Breast epithelium (tissue), 4 donors: ENCODE measurements at regions not wholly inside any gene's neighbourhood (a gene's known extent, or its start where the extent isn't known, plus 50 kb on each side); places are given as distances from the start of the nearest gene placed in this dataset.
"Not testable (repeated sequence)": the region's sequence is repeated elsewhere in the genome, so short reads cannot be mapped to it uniquely, and the experiment has no call there.

Experiments
- DNase-seq, 2 donors: peaks; one replicate each; pipeline ENCODE4 v3.0.0-alpha.2; 2019; ENCODE audit warnings: low spot score in 2 of 2
- H3K27ac ChIP-seq, 2 donors: fragments of 200-600 bp; sonication (generic) in 1 of 2; one replicate each; pipeline ENCODE4 v1.5.1; 2016 to 2019; ENCODE audit warnings: mild to moderate bottlenecking in 1 of 2
- H3K27me3 ChIP-seq, 2 donors: fragments of 200-600 bp; sonication (generic) in 1 of 2; one replicate each; pipeline versions ENCODE4 v1.5.1 to v1.6.0; 2017 to 2019; ENCODE audit warnings: control low read depth in 1 of 2, mild to moderate bottlenecking in 1 of 2
- H3K36me3 ChIP-seq: fragments of 200-600 bp; one replicate; pipeline ENCODE4 v1.5.1; 2019
- H3K4me1 ChIP-seq, 2 donors: fragments of 200-600 bp; sonication (generic); one replicate each; pipeline ENCODE4 v1.5.1; 2016 to 2019; ENCODE audit warnings: control low read depth in 1 of 2
- H3K4me3 ChIP-seq, 3 donors: fragments of 200-600 bp; sonication (generic); 1 replicate in 2 of 3; 2 replicates in 1 of 3; pipeline ENCODE4 v1.5.1; 2016 to 2019; ENCODE audit warnings: mild to moderate bottlenecking in 3 of 3, moderate library complexity in 2 of 3
- H3K9me3 ChIP-seq, 2 donors: fragments of 200-600 bp; sonication (generic) in 1 of 2; one replicate each; pipeline ENCODE4 v1.5.1; 2016 to 2019; ENCODE audit warnings: control low read depth in 1 of 2
- POLR2A ChIP-seq: fragments of 450-650 bp; IDR thresholded peaks from one replicate; pipeline ENCODE4 v1.6.1; 2016; ENCODE audit warnings: antibody characterized with exemption, mild to moderate bottlenecking, moderate library complexity
- POLR2AphosphoS5 ChIP-seq, 3 donors: sonication (generic); formaldehyde crosslinking; IDR thresholded peaks; one replicate each; pipeline ENCODE4 v1.6.1; 2017; ENCODE audit warnings: antibody characterized with exemption in 3 of 3
- intact Hi-C: fragments of 100-400 bp; cut with DNase I; formaldehyde crosslinking; loops from one replicate; pipeline ENCODE4 v1.15.1; 2023; ENCODE audit warnings: low total_unique reads
- TF ChIP-seq, protein P1 (sequence below), 3 donors: fragments of 450-650 bp; IDR thresholded peaks; one replicate each; pipeline ENCODE4 v1.5.1; 2016 to 2017; ENCODE audit warnings: antibody characterized with exemption in 3 of 3, mild to moderate bottlenecking in 3 of 3, moderate library complexity in 3 of 3

DNA sequence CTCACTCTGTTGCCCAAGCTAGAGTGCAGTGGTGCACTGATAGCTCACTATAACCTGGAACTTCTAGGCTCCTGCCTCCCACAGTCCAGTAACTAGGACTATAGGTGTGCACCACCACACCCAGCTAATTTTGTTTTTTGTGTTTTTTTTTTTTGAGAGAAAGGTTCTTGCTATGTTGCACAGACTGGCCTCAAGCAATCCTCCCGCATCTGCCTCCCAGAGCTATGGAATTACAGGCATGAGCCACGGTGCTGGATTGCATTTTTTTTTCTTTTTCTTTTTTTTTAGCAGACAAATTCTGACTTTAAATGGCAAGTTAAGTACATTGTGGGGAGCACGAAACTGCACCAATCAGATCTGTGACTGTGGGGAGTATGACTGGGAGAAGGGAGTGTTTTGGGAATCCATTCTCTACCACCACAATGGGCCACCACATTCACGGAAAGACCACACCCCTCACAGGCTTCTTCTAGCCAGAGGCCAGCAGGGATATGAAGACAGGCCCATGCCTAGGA is 58.1 kb upstream of the MSMB start:
- Histone ChIP-seq H3K4me1 (no peaks in the 10 kb centered on the region), H3K27me3 (no peaks in the 10 kb centered on the region), H3K9me3 (no peaks in the 10 kb centered on the region), H3K4me3 (no peak overlapping the region), H3K36me3 (no peaks in the 10 kb centered on the region), H3K27ac (no peak overlapping the region)
- no peak for DNase-seq
- intact Hi-C loops = no loop called here
- TF ChIP-seq POLR2AphosphoS5 (IDR thresholded peaks at IDR 0.05) (no peak), POLR2A (no peak)
- TF ChIP-seq, protein P1, sequence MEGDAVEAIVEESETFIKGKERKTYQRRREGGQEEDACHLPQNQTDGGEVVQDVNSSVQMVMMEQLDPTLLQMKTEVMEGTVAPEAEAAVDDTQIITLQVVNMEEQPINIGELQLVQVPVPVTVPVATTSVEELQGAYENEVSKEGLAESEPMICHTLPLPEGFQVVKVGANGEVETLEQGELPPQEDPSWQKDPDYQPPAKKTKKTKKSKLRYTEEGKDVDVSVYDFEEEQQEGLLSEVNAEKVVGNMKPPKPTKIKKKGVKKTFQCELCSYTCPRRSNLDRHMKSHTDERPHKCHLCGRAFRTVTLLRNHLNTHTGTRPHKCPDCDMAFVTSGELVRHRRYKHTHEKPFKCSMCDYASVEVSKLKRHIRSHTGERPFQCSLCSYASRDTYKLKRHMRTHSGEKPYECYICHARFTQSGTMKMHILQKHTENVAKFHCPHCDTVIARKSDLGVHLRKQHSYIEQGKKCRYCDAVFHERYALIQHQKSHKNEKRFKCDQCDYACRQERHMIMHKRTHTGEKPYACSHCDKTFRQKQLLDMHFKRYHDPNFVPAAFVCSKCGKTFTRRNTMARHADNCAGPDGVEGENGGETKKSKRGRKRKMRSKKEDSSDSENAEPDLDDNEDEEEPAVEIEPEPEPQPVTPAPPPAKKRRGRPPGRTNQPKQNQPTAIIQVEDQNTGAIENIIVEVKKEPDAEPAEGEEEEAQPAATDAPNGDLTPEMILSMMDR (IDR thresholded peaks at IDR 0.05) = no peak

DNA sequence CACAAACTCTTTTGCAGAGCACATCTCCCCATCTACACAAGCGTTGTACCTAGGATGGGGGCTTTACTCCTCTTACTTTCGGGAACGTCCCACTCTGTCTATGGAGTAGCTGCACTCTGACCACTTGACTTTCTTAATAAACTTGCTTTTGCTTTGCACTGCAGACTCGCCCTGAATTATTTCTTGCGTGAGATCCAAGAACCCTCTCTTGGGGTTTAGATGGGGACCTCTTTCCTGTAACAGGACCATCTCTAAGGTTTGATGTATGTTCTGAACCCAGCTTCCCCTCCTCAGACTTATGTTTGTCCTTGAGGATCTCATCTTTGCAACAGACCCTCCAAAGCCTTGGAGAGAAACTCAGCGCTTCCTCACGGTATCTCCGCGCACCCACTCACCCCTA is 59.3 kb upstream of the MSMB start:
- DNase-seq, intact Hi-C loops, H3K27ac ChIP-seq: not testable (repeated sequence)

DNA sequence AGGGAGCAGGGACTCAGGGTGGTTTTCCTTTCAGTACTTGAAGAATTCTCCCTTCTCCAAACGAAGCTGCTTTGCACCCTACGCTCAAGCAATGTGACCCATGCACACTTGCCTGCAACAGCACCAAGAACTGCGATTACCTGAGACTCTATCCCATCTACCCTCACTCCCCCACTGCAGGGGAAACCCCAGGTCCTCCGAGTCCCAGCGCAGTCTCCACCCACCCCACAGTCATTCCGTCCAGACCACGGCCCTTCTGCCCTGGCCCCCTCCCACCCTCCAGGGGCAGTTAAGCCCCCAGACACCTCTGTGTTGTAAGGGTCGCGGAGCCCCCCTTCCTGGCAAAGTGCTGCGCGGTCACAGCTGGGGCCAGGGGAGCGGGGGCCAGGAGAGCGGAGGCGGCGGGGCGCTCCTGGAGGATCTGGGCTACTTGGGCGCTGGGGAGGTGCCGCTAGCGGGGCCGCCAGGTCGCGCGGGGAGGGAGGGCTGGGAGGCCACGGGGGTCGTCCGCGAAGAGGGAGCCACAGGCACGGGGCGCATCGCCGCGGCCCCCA is 59.9 kb upstream of the MSMB start:
- H3K9me3 ChIP-seq, H3K27me3 ChIP-seq, H3K4me1 ChIP-seq, H3K36me3 ChIP-seq, H3K27ac ChIP-seq, intact Hi-C loops: not testable (repeated sequence)
- peak overlapping the region; percentile 47 to 64 (median 51) for H3K4me3 ChIP-seq
- peak in 1 of 2 donors; percentile 46 for DNase-seq

More for the DNA sequence above, 59.3 kb upstream of the MSMB start:
- H3K4me3 ChIP-seq = peak overlapping the region in 1 of 3 donors; percentile 64
- not testable (repeated sequence) for H3K36me3 ChIP-seq, H3K27me3 ChIP-seq, H3K9me3 ChIP-seq, H3K4me1 ChIP-seq

- no peak overlapping the region for H3K27ac ChIP-seq
- DNase-seq = no peak
- H3K9me3 ChIP-seq = no peaks in the 10 kb centered on the region
- no peaks in the 10 kb centered on the region for H3K36me3 ChIP-seq
- no peak for TF ChIP-seq POLR2A
- TF ChIP-seq, protein P1 (IDR thresholded peaks at IDR 0.05) = peak in 1 of 3 donors; percentile 9
- intact Hi-C loops = no loop called here
- no peaks in the 10 kb centered on the region for H3K4me1 ChIP-seq
- H3K4me3 ChIP-seq = peak overlapping the region; percentile 47 to 64 (median 51)
- H3K27me3 ChIP-seq = no peaks in the 10 kb centered on the region
These were observed 60.6 kb upstream of the MSMB start for GRCh38 chr10:46106410-46107255.

GRCh38 chr10:46108158-46108499 is 62.1 kb upstream of the MSMB start:
- H3K4me1 ChIP-seq, DNase-seq, H3K27ac ChIP-seq, H3K27me3 ChIP-seq, H3K4me3 ChIP-seq, H3K36me3 ChIP-seq, H3K9me3 ChIP-seq, intact Hi-C loops: not testable (repeated sequence)

DNA sequence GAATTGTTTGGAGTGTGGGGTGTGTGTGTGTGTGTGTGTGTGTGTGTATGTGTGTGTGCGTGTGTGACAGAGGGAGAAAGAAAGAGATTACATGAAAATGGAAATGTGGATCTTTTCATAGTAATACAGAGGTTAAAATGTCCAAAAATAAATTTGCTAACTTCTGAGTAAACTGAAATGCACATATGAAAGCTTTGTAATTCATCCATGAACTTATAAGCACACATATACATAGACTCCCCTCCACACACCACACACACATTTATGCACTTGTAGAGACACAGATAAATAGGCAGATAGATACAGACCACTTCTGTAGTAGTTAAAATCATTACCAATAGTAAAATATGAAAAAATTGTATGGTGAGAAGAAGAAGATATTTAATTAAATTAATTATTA is 108.2 kb upstream of the MSMB start:
- DNase-seq, H3K36me3 ChIP-seq, intact Hi-C loops, H3K4me1 ChIP-seq, H3K4me3 ChIP-seq, H3K27ac ChIP-seq, H3K27me3 ChIP-seq, H3K9me3 ChIP-seq: not testable (repeated sequence)

DNA sequence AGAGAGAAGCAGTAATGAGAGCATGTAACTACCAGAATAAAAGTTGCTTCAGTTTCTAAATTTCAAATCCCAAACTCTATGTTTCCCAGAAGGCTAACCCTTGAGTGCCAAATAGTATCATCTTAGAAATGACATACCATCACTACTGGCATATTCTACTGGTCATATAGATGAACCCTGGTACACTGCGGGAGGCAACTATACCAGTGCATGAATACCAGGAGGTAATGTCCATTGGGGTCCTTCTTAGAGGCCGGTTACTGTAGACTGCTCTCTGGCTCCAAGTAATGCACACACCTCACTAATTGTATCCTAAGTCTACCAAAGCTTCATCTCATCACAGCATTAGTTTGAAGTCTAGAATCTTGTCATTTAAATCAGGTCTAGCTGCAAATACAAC is 108.6 kb upstream of the MSMB start:
- intact Hi-C loops, H3K36me3 ChIP-seq, H3K27me3 ChIP-seq, H3K4me1 ChIP-seq, DNase-seq, H3K9me3 ChIP-seq, H3K27ac ChIP-seq, H3K4me3 ChIP-seq: not testable (repeated sequence)

- H3K36me3 ChIP-seq, H3K4me3 ChIP-seq, intact Hi-C loops, H3K4me1 ChIP-seq, H3K27ac ChIP-seq, H3K27me3 ChIP-seq, DNase-seq, H3K9me3 ChIP-seq: not testable (repeated sequence)
These were observed 110.8 kb upstream of the MSMB start for GRCh38 chr10:46156866-46157265.
